ENCODE measurements at regions not wholly inside any gene's neighbourhood (a gene's known extent, or its start where the extent isn't known, plus 50 kb on each side); places are given as distances from the start of the nearest gene placed in this dataset.

GRCh38 chr1:208420696-208421095 is 176.5 kb upstream of the PLXNA2 start (continued):
- TF ChIP-seq ZNF462 (CRISPR knock-in tag; IDR thresholded peaks at IDR 0.05) = no peak
- TF ChIP-seq CREB1 (CRISPR knock-in tag; IDR thresholded peaks at IDR 0.05; ENCODE audit: low read depth) = no peak
- no peak for TF ChIP-seq JUNB (IDR thresholded peaks at IDR 0.05; ENCODE audit: unreplicated experiment)
- TF ChIP-seq POLR2AphosphoS5 (IDR thresholded peaks at IDR 0.05; ENCODE audit: low read depth) = no peak
- TF ChIP-seq REST (IDR thresholded peaks at IDR 0.05; ENCODE audit: unreplicated experiment) = no peak
- TF ChIP-seq ZNF114 (CRISPR knock-in tag; IDR thresholded peaks at IDR 0.05) = no peak
- TF ChIP-seq EZH2 (IDR thresholded peaks at IDR 0.05; ENCODE audit: low read depth, unreplicated experiment) = no peak

Measured in GM23338 (cell line).